ENCODE measurements at regions not wholly inside any gene's neighbourhood (a gene's known extent, or its start where the extent isn't known, plus 50 kb on each side); places are given as distances from the start of the nearest gene placed in this dataset.

DNA sequence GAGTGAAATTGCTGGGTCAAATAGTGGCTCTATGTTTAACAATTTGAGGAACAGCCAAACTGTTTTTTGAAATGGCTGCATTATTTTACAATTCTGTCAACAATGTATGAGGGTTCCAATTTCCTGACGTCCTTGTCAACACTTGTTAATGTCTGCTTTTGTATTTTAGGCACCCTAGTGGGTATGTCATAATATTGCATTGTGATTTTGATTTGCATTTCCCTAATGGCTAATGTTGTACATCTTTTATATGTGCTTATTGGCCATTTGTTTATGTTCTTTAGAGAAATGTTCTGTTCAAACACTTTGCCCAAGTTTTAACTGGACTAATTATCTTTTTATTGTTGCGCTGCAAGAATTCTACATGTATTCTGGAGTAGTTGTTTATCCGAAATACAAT lies 93.2 kb downstream of the GPR65 start (continued):
- TF ChIP-seq, protein P1, sequence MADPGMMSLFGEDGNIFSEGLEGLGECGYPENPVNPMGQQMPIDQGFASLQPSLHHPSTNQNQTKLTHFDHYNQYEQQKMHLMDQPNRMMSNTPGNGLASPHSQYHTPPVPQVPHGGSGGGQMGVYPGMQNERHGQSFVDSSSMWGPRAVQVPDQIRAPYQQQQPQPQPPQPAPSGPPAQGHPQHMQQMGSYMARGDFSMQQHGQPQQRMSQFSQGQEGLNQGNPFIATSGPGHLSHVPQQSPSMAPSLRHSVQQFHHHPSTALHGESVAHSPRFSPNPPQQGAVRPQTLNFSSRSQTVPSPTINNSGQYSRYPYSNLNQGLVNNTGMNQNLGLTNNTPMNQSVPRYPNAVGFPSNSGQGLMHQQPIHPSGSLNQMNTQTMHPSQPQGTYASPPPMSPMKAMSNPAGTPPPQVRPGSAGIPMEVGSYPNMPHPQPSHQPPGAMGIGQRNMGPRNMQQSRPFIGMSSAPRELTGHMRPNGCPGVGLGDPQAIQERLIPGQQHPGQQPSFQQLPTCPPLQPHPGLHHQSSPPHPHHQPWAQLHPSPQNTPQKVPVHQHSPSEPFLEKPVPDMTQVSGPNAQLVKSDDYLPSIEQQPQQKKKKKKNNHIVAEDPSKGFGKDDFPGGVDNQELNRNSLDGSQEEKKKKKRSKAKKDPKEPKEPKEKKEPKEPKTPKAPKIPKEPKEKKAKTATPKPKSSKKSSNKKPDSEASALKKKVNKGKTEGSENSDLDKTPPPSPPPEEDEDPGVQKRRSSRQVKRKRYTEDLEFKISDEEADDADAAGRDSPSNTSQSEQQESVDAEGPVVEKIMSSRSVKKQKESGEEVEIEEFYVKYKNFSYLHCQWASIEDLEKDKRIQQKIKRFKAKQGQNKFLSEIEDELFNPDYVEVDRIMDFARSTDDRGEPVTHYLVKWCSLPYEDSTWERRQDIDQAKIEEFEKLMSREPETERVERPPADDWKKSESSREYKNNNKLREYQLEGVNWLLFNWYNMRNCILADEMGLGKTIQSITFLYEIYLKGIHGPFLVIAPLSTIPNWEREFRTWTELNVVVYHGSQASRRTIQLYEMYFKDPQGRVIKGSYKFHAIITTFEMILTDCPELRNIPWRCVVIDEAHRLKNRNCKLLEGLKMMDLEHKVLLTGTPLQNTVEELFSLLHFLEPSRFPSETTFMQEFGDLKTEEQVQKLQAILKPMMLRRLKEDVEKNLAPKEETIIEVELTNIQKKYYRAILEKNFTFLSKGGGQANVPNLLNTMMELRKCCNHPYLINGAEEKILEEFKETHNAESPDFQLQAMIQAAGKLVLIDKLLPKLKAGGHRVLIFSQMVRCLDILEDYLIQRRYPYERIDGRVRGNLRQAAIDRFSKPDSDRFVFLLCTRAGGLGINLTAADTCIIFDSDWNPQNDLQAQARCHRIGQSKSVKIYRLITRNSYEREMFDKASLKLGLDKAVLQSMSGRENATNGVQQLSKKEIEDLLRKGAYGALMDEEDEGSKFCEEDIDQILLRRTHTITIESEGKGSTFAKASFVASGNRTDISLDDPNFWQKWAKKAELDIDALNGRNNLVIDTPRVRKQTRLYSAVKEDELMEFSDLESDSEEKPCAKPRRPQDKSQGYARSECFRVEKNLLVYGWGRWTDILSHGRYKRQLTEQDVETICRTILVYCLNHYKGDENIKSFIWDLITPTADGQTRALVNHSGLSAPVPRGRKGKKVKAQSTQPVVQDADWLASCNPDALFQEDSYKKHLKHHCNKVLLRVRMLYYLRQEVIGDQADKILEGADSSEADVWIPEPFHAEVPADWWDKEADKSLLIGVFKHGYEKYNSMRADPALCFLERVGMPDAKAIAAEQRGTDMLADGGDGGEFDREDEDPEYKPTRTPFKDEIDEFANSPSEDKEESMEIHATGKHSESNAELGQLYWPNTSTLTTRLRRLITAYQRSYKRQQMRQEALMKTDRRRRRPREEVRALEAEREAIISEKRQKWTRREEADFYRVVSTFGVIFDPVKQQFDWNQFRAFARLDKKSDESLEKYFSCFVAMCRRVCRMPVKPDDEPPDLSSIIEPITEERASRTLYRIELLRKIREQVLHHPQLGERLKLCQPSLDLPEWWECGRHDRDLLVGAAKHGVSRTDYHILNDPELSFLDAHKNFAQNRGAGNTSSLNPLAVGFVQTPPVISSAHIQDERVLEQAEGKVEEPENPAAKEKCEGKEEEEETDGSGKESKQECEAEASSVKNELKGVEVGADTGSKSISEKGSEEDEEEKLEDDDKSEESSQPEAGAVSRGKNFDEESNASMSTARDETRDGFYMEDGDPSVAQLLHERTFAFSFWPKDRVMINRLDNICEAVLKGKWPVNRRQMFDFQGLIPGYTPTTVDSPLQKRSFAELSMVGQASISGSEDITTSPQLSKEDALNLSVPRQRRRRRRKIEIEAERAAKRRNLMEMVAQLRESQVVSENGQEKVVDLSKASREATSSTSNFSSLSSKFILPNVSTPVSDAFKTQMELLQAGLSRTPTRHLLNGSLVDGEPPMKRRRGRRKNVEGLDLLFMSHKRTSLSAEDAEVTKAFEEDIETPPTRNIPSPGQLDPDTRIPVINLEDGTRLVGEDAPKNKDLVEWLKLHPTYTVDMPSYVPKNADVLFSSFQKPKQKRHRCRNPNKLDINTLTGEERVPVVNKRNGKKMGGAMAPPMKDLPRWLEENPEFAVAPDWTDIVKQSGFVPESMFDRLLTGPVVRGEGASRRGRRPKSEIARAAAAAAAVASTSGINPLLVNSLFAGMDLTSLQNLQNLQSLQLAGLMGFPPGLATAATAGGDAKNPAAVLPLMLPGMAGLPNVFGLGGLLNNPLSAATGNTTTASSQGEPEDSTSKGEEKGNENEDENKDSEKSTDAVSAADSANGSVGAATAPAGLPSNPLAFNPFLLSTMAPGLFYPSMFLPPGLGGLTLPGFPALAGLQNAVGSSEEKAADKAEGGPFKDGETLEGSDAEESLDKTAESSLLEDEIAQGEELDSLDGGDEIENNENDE (IDR thresholded peaks at IDR 0.05; ENCODE audit: insufficient replicate concordance, low read length) = no peak
- TF ChIP-seq SIN3A (conservative IDR thresholded peaks at IDR 0.05 in 1 of 2, IDR thresholded peaks at IDR 0.05 in 1 of 2; ENCODE audit: low read depth in 1 of 2, low read length in 2 of 2) = no peak
- TF ChIP-seq ASH2L (IDR thresholded peaks at IDR 0.05; ENCODE audit: low read length) = no peak
- no peak for TF ChIP-seq NANOG (IDR thresholded peaks at IDR 0.05; ENCODE audit: insufficient read depth, low read depth, low read length, poor library complexity, severe bottlenecking)
- no peak for TF ChIP-seq SRF (IDR thresholded peaks at IDR 0.05; ENCODE audit: low read depth, low read length)
- TF ChIP-seq EGR1 (IDR thresholded peaks at IDR 0.05; ENCODE audit: borderline replicate concordance, low read depth, low read length) = no peak
- TF ChIP-seq CHD1 (IDR thresholded peaks at IDR 0.05; ENCODE audit: low read depth, low read length) = no peak
- TF ChIP-seq GTF2F1 (IDR thresholded peaks at IDR 0.05; ENCODE audit: borderline replicate concordance, low read depth, low read length) = no peak
- no peak for TF ChIP-seq RBBP5 (IDR thresholded peaks at IDR 0.05; ENCODE audit: borderline replicate concordance, low read depth, low read length)
- TF ChIP-seq EP300 (IDR thresholded peaks at IDR 0.05; ENCODE audit: borderline replicate concordance in 1 of 2, low read depth in 2 of 2, low read length in 2 of 2) = no peak
- TF ChIP-seq MAFK (IDR thresholded peaks at IDR 0.05; ENCODE audit: low read depth, low read length) = no peak
- no peak for TF ChIP-seq JUN (IDR thresholded peaks at IDR 0.05; ENCODE audit: low read depth, low read length)
